Subcutaneous abdominal adipose tissue (tissue), 5 donors: ENCODE measurements at regions not wholly inside any gene's neighbourhood (a gene's known extent, or its start where the extent isn't known, plus 50 kb on each side); places are given as distances from the start of the nearest gene placed in this dataset.
"Not testable (repeated sequence)": the region's sequence is repeated elsewhere in the genome, so short reads cannot be mapped to it uniquely, and the experiment has no call there.

Experiments used
- H3K27ac ChIP-seq: one replicate; pipeline ENCODE4 v1.7.0; 2013; ENCODE audit warnings: low read depth, mild to moderate bottlenecking, inconsistent platforms, low read length, moderate library complexity
- H3K27me3 ChIP-seq, 5 donors: one replicate each; pipeline ENCODE4 v1.7.0; 2013; ENCODE audit warnings: low read length in 5 of 5, inconsistent platforms in 1 of 5; ENCODE audit not compliant: control insufficient read depth in 5 of 5, insufficient read depth in 4 of 5
- H3K36me3 ChIP-seq, 5 donors: one replicate each; pipeline ENCODE4 v1.7.0; 2013; ENCODE audit warnings: low read length in 5 of 5; ENCODE audit not compliant: control insufficient read depth in 5 of 5, insufficient read depth in 5 of 5
- H3K4me1 ChIP-seq, 5 donors: one replicate each; pipeline ENCODE4 v1.7.0; 2013; ENCODE audit warnings: low read length in 5 of 5, mild to moderate bottlenecking in 3 of 5, moderate library complexity in 1 of 5; ENCODE audit not compliant: control insufficient read depth in 5 of 5, insufficient read depth in 5 of 5
- H3K4me3 ChIP-seq, 5 donors: one replicate each; pipeline ENCODE4 v1.7.0; 2013; ENCODE audit warnings: low read length in 5 of 5, low read depth in 1 of 5
- H3K9ac ChIP-seq, 5 donors: one replicate each; pipeline ENCODE4 v1.7.0; 2013; ENCODE audit warnings: low read length in 5 of 5, mild to moderate bottlenecking in 4 of 5, moderate library complexity in 3 of 5
- H3K9me3 ChIP-seq, 5 donors: one replicate each; pipeline ENCODE4 v1.7.0; 2013; ENCODE audit warnings: low read length in 5 of 5; ENCODE audit not compliant: control insufficient read depth in 5 of 5
- donor health status: healthy.
- donor health status: healthy.
- donor health status: healthy.
- donor health status: healthy.
- donor health status: healthy.

- H3K36me3 ChIP-seq, result no peaks in the 10 kb centered on the region
- H3K4me3 ChIP-seq, result no peak overlapping the region
- H3K9me3 ChIP-seq, result peaks cover 0 to 2% (median 0%) of the 10 kb centered on the region in 5 donors
- no peaks in the 10 kb centered on the region for H3K27me3 ChIP-seq
- H3K4me1 ChIP-seq, result no peaks in the 10 kb centered on the region
- H3K9ac ChIP-seq, result no peak overlapping the region
- no peak overlapping the region for H3K27ac ChIP-seq
These were observed 456.7 kb upstream of the DCN start for GRCh38 chr12:91639327-91639726.

- Histone ChIP-seq H3K27ac (no peak overlapping the region), H3K36me3 (no peaks in the 10 kb centered on the region), H3K4me3 (no peak overlapping the region), H3K9me3 (peaks cover 0 to 9% (median 0%) of the 10 kb centered on the region in 5 donors), H3K9ac (no peak overlapping the region), H3K4me1 (no peaks in the 10 kb centered on the region), H3K27me3 (no peaks in the 10 kb centered on the region)
These were observed 455.4 kb upstream of the DCN start for GRCh38 chr12:91637789-91638624.

- no peaks in the 10 kb centered on the region for H3K36me3 ChIP-seq
- no peaks in the 10 kb centered on the region for H3K27me3 ChIP-seq
- H3K9ac ChIP-seq, result no peak overlapping the region
- H3K4me3 ChIP-seq, result no peak overlapping the region
- peaks cover 0 to 9% (median 0%) of the 10 kb centered on the region in 5 donors for H3K9me3 ChIP-seq
- H3K4me1 ChIP-seq, result no peaks in the 10 kb centered on the region
- no peak overlapping the region for H3K27ac ChIP-seq
These were observed 454.1 kb upstream of the DCN start for GRCh38 chr12:91636721-91637120.

GRCh38 chr12:91634386-91634713 is 451.7 kb upstream of the DCN start:
- not testable (repeated sequence) for H3K9ac ChIP-seq, H3K27ac ChIP-seq, H3K4me3 ChIP-seq, H3K4me1 ChIP-seq, H3K9me3 ChIP-seq, H3K36me3 ChIP-seq, H3K27me3 ChIP-seq

GRCh38 chr12:91633734-91634357 is 451.2 kb upstream of the DCN start:
- H3K27ac ChIP-seq, result no peak overlapping the region
- H3K4me1 ChIP-seq, result no peaks in the 10 kb centered on the region
- H3K9ac ChIP-seq, result no peak overlapping the region
- H3K36me3 ChIP-seq, result no peaks in the 10 kb centered on the region
- peaks cover 0 to 9% (median 0%) of the 10 kb centered on the region in 5 donors for H3K9me3 ChIP-seq
- H3K27me3 ChIP-seq, result no peaks in the 10 kb centered on the region
- H3K4me3 ChIP-seq, result no peak overlapping the region

- Histone ChIP-seq H3K4me3 (no peak overlapping the region), H3K9me3 (peaks cover 0 to 9% (median 0%) of the 10 kb centered on the region in 5 donors), H3K27ac (no peak overlapping the region), H3K36me3 (no peaks in the 10 kb centered on the region), H3K27me3 (no peaks in the 10 kb centered on the region), H3K9ac (no peak overlapping the region), H3K4me1 (no peaks in the 10 kb centered on the region)
These were observed 450.6 kb upstream of the DCN start for GRCh38 chr12:91633206-91633605.

- no peak overlapping the region for H3K27ac ChIP-seq
- no peaks in the 10 kb centered on the region for H3K27me3 ChIP-seq
- H3K4me1 ChIP-seq, result no peaks in the 10 kb centered on the region
- no peak overlapping the region for H3K9ac ChIP-seq
- H3K9me3 ChIP-seq, result peaks cover 0 to 9% (median 0%) of the 10 kb centered on the region in 5 donors
- H3K4me3 ChIP-seq, result no peak overlapping the region
- H3K36me3 ChIP-seq, result no peaks in the 10 kb centered on the region
These were observed 449.6 kb upstream of the DCN start for GRCh38 chr12:91632042-91632786.

GRCh38 chr12:91630596-91631293 is 448.1 kb upstream of the DCN start:
- H3K27ac ChIP-seq, result no peak overlapping the region
- no peak overlapping the region for H3K9ac ChIP-seq
- H3K4me3 ChIP-seq, result no peak overlapping the region
- H3K27me3 ChIP-seq, result no peaks in the 10 kb centered on the region
- H3K36me3 ChIP-seq, result no peaks in the 10 kb centered on the region
- H3K9me3 ChIP-seq, result peaks cover 0 to 11% (median 2%) of the 10 kb centered on the region in 5 donors
- no peaks in the 10 kb centered on the region for H3K4me1 ChIP-seq

GRCh38 chr12:91630083-91630482 is 447.5 kb upstream of the DCN start:
- Histone ChIP-seq H3K9me3 (peaks cover 0 to 11% (median 2%) of the 10 kb centered on the region in 5 donors), H3K4me1 (no peaks in the 10 kb centered on the region), H3K9ac (no peak overlapping the region), H3K4me3 (no peak overlapping the region), H3K27ac (no peak overlapping the region), H3K36me3 (no peaks in the 10 kb centered on the region), H3K27me3 (no peaks in the 10 kb centered on the region)
